GM21723 (cell line): ENCODE measurements at regions not wholly inside any gene's neighbourhood (a gene's known extent, or its start where the extent isn't known, plus 50 kb on each side); places are given as distances from the start of the nearest gene placed in this dataset.
"Not testable (repeated sequence)": the region's sequence is repeated elsewhere in the genome, so short reads cannot be mapped to it uniquely, and the experiment has no call there.

Source experiments
- ATAC-seq: cut with Tn5 transposase; IDR thresholded peaks from one replicate; pipeline ENCODE4 v1.9.1; 2021; ENCODE audit warnings: mild to moderate bottlenecking, moderate library complexity; ENCODE audit not compliant: unreplicated experiment

- no peak for ATAC-seq
Observed at GRCh38 chr21:27519361-27519760, 552.5 kb upstream of the ADAMTS5 start.

- ATAC-seq = not testable (repeated sequence)
Observed at GRCh38 chr21:27517177-27517576, 550.3 kb upstream of the ADAMTS5 start.

GRCh38 chr21:27515676-27516075 lies 548.8 kb upstream of the ADAMTS5 start:
- ATAC-seq = no peak

GRCh38 chr21:27513825-27514224 lies 546.9 kb upstream of the ADAMTS5 start:
- ATAC-seq = no peak

- no peak for ATAC-seq
Observed at GRCh38 chr21:27513016-27513415, 546.1 kb upstream of the ADAMTS5 start.

- ATAC-seq = no peak
Observed at GRCh38 chr21:27511233-27511632, 544.3 kb upstream of the ADAMTS5 start.

GRCh38 chr21:27507695-27508094 lies 540.8 kb upstream of the ADAMTS5 start:
- ATAC-seq = no peak

GRCh38 chr21:27505516-27505915 lies 538.6 kb upstream of the ADAMTS5 start:
- no peak for ATAC-seq

- ATAC-seq = no peak
Observed at GRCh38 chr21:27502801-27503200, 535.9 kb upstream of the ADAMTS5 start.

- ATAC-seq = no peak
Observed at GRCh38 chr21:27498025-27498424, 531.1 kb upstream of the ADAMTS5 start.

GRCh38 chr21:27495836-27496235 lies 528.9 kb upstream of the ADAMTS5 start:
- ATAC-seq = no peak

- ATAC-seq = no peak
Observed at GRCh38 chr21:27493542-27493941, 526.7 kb upstream of the ADAMTS5 start.

- ATAC-seq = no peak
Observed at GRCh38 chr21:27487676-27488075, 520.8 kb upstream of the ADAMTS5 start.

- ATAC-seq = no peak
Observed at GRCh38 chr21:27480841-27481261, 514.0 kb upstream of the ADAMTS5 start.

- ATAC-seq = no peak
Observed at GRCh38 chr21:27477296-27477695, 510.4 kb upstream of the ADAMTS5 start.

- ATAC-seq = no peak
Observed at GRCh38 chr21:27476696-27477095, 509.8 kb upstream of the ADAMTS5 start.

- no peak for ATAC-seq
Observed at GRCh38 chr21:27475363-27475955, 508.6 kb upstream of the ADAMTS5 start.

GRCh38 chr21:27467366-27467765 lies 500.5 kb upstream of the ADAMTS5 start:
- ATAC-seq = no peak

GRCh38 chr21:27466140-27466539 lies 499.3 kb upstream of the ADAMTS5 start:
- ATAC-seq = no peak

GRCh38 chr21:27464648-27465047 lies 497.8 kb upstream of the ADAMTS5 start:
- no peak for ATAC-seq

GRCh38 chr21:27462726-27463125 lies 495.8 kb upstream of the ADAMTS5 start:
- no peak for ATAC-seq

- no peak for ATAC-seq
Observed at GRCh38 chr21:27454234-27454633, 487.3 kb upstream of the ADAMTS5 start.

- ATAC-seq = no peak
Observed at GRCh38 chr21:27451116-27451515, 484.2 kb upstream of the ADAMTS5 start.
